OCI-LY7 (cell line): ENCODE measurements at regions not wholly inside any gene's neighbourhood (a gene's known extent, or its start where the extent isn't known, plus 50 kb on each side); places are given as distances from the start of the nearest gene placed in this dataset.

Experiments
- BruUV-seq: library from RNA; stranded (reverse); fragments of 400-500 nt; replicated peaks from 2 replicates; lab custom pipeline; 2021; lab: Mats Ljungman, UMichigan
- CTCF ChIA-PET: fragments of 300-600 bp; sonication (Branson Sonifier 250); formaldehyde crosslinking; loops from one replicate; lab custom pipeline; 2022; ENCODE audit warnings: antibody characterized with exemption; ENCODE audit not compliant: unreplicated experiment; lab: Charles Lee
- POLR2A ChIA-PET: fragments of 300-600 bp; sonication (Branson Sonifier 250); formaldehyde crosslinking; loops from one replicate; lab custom pipeline; 2022; ENCODE audit warnings: antibody characterized with exemption; lab: Charles Lee
- DNase-seq: peaks from one replicate; pipeline ENCODE4 v3.0.0-alpha.2; 2015; ENCODE audit warnings: low spot score
- H2AFZ ChIP-seq: fragments of 200-600 bp; sonication (generic), shearing (Covaris generic); 2 replicates; pipeline ENCODE4 v1.6.1; 2014; ENCODE audit warnings: mild to moderate bottlenecking, antibody characterized with exemption, low read length, moderate library complexity
- H3K27ac ChIP-seq: fragments of 200-600 bp; sonication (generic); 2 replicates; pipeline ENCODE4 v1.5.1; 2014; ENCODE audit warnings: mixed run types, low read depth, mild to moderate bottlenecking, moderate library complexity, low read length, inconsistent platforms; ENCODE audit not compliant: poor library complexity, severe bottlenecking
- H3K36me3 ChIP-seq: fragments of 200-600 bp; sonication (generic); 2 replicates; pipeline ENCODE4 v1.6.1; 2014; ENCODE audit warnings: mild to moderate bottlenecking, antibody characterized with exemption, low read length, moderate library complexity, mixed read lengths; ENCODE audit not compliant: insufficient read depth
- H3K4me1 ChIP-seq: fragments of 200-600 bp; sonication (generic); 2 replicates; pipeline ENCODE4 v1.5.1; 2014; ENCODE audit warnings: mild to moderate bottlenecking, low read length; ENCODE audit not compliant: insufficient read depth, poor library complexity, severe bottlenecking
- H3K4me2 ChIP-seq: fragments of 200-600 bp; sonication (generic); 2 replicates; pipeline ENCODE4 v1.6.1; 2014; ENCODE audit warnings: mild to moderate bottlenecking, low read length
- H3K4me3 ChIP-seq: fragments of 200-600 bp; sonication (generic); 2 replicates; pipeline ENCODE4 v1.5.1; 2014; ENCODE audit warnings: mild to moderate bottlenecking, low read depth, low read length; ENCODE audit not compliant: poor library complexity, severe bottlenecking
- H3K79me2 ChIP-seq: fragments of 200-600 bp; sonication (generic); 2 replicates; pipeline ENCODE4 v1.6.1; 2016; ENCODE audit warnings: low read depth, mild to moderate bottlenecking, low read length, moderate library complexity, mixed read lengths; ENCODE audit not compliant: insufficient read depth
- H3K9me2 ChIP-seq: fragments of 200-600 bp; sonication (generic); 2 replicates; pipeline ENCODE4 v1.6.1; 2016; ENCODE audit warnings: mild to moderate bottlenecking, low read length, mixed read lengths; ENCODE audit not compliant: insufficient read depth
- H3K9me3 ChIP-seq: fragments of 200-600 bp; sonication (generic); 2 replicates; pipeline ENCODE4 v1.6.1; 2014; ENCODE audit warnings: mild to moderate bottlenecking, mixed run types, low read length, mixed read lengths
- H4K20me1 ChIP-seq: fragments of 200-600 bp; sonication (generic); 2 replicates; pipeline ENCODE4 v1.6.1; 2014; ENCODE audit warnings: mild to moderate bottlenecking, antibody characterized with exemption, low read length, moderate library complexity, mixed read lengths; ENCODE audit not compliant: insufficient read depth
- CTCF ChIP-seq: fragments of 200-600 bp; sonication (generic); conservative IDR thresholded peaks from 2 replicates; pipeline ENCODE4 v1.5.1; 2014; ENCODE audit warnings: mild to moderate bottlenecking, antibody characterized with exemption, low read length, moderate library complexity, mixed read lengths
- EZH2phosphoT487 ChIP-seq: fragments of 200-600 bp; sonication (generic); IDR thresholded peaks from 2 replicates; pipeline ENCODE4 v1.6.1; 2018; ENCODE audit warnings: low read depth, borderline replicate concordance, mild to moderate bottlenecking, mixed run types, antibody characterized with exemption, low read length, moderate library complexity, mixed read lengths
- intact Hi-C: fragments of 100-400 bp; cut with micrococcal nuclease; formaldehyde crosslinking; loops from one replicate; pipeline ENCODE4 v1.10.0; 2022; ENCODE audit not compliant: unreplicated experiment

DNA sequence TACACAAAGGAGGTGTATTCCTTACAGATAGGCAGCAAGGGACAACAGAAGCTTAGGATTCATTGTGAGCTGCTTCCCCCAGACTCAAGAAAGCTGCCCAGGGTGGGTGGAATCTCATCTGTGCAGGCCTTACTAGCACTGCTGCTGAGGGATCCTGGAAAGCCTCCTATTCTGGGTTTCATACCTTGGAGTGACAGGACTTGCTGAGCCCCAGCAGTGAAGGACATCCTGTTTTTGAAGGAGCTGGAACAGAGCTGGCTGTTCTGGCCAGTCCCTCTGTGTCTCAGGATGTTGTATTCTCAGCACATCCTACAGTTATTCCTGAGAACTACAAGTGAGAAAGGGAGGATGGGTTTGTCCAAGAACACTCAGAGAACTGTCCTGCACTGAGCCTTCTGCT lies 486.3 kb downstream of the PTPRU start:
- Histone ChIP-seq H3K9me2 (no peaks in the 10 kb centered on the region), H3K36me3 (no peaks in the 10 kb centered on the region), H3K4me2 (no peak overlapping the region), H3K9me3 (no peaks in the 10 kb centered on the region), H2AFZ (no peak overlapping the region), H3K4me3 (no peak overlapping the region), H4K20me1 (no peaks in the 10 kb centered on the region), H3K27ac (no peak overlapping the region), H3K4me1 (no peaks in the 10 kb centered on the region), H3K79me2 (no peaks in the 10 kb centered on the region)
- TF ChIP-seq CTCF (no peak), EZH2phosphoT487 (no peak)
- POLR2A ChIA-PET = no interaction called here
- CTCF ChIA-PET = no interaction called here
- BruUV-seq = no TSS peak
- intact Hi-C loops = no loop called here
- DNase-seq = no peak

- Histone ChIP-seq H3K79me2 (no peaks in the 10 kb centered on the region), H3K27ac (no peak overlapping the region), H2AFZ (no peak overlapping the region), H3K4me1 (no peaks in the 10 kb centered on the region), H3K9me2 (no peaks in the 10 kb centered on the region), H3K4me3 (no peak overlapping the region), H3K9me3 (no peaks in the 10 kb centered on the region), H3K4me2 (no peak overlapping the region), H4K20me1 (no peaks in the 10 kb centered on the region), H3K36me3 (no peaks in the 10 kb centered on the region)
- POLR2A ChIA-PET = no interaction called here
- BruUV-seq = no TSS peak
- CTCF ChIA-PET = no interaction called here
- no peak for TF ChIP-seq CTCF
- no peak for TF ChIP-seq EZH2phosphoT487
- DNase-seq = no peak
- intact Hi-C loops = no loop called here
Observed at GRCh38 chr1:29719253-29719652, 482.9 kb downstream of the PTPRU start.

DNA sequence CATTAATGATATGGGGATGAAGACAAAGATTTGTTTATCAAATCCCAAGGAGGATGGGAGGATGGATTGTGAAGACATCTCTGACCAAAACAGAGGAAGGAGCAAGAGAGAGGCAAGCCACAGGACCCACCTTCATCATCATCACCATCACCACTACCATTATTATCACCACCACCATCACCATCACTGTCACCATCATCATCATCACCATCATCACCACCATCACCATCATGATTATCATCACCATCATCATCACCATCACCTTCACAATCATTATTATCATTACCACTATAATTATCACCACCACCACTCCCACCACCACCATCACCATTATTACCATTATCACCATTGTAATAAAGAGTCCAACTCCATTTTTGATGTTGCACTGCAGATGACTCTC lies 482.5 kb downstream of the PTPRU start:
- ChIA-PET CTCF (no interaction called here), POLR2A (no interaction called here)
- Histone ChIP-seq H3K9me3 (no peaks in the 10 kb centered on the region), H3K79me2 (no peaks in the 10 kb centered on the region), H4K20me1 (no peaks in the 10 kb centered on the region), H3K9me2 (no peaks in the 10 kb centered on the region), H3K36me3 (no peaks in the 10 kb centered on the region), H3K4me1 (no peaks in the 10 kb centered on the region), H2AFZ (no peak overlapping the region), H3K4me2 (no peak overlapping the region), H3K4me3 (no peak overlapping the region), H3K27ac (no peak overlapping the region)
- BruUV-seq = no TSS peak
- intact Hi-C loops = no loop called here
- DNase-seq = no peak
- TF ChIP-seq EZH2phosphoT487 (no peak), CTCF (no peak)
